SK-N-SH (cell line): ENCODE measurements at regions not wholly inside any gene's neighbourhood (a gene's known extent, or its start where the extent isn't known, plus 50 kb on each side); places are given as distances from the start of the nearest gene placed in this dataset.

Source experiments
- CTCF ChIA-PET: fragments of 300-600, 350-600 bp; formaldehyde crosslinking; extraction: SDS; loops from one replicate; lab custom pipeline; 2021; lab: Yijun Ruan, JAX
- POLR2A ChIA-PET: fragments of 350-600 bp; sonication (Branson Sonifier 250); formaldehyde crosslinking; extraction: SDS; loops from one replicate; lab custom pipeline; 2020; ENCODE audit warnings: antibody characterized with exemption, inconsistent platforms; lab: Yijun Ruan, JAX
- DNase-seq: peaks from one replicate; pipeline ENCODE4 v3.0.0; 2012
- H2AFZ ChIP-seq: fragments of 200-600 bp; sonication (generic); 2 replicates; pipeline ENCODE4 v1.8.1; 2016; ENCODE audit warnings: antibody characterized with exemption, mild to moderate bottlenecking, low read depth
- H3F3A ChIP-seq: fragments of 200-600 bp; sonication (generic); replicated peaks from 2 replicates; pipeline ENCODE3; 2016; ENCODE audit warnings: antibody characterized with exemption, mild to moderate bottlenecking; ENCODE audit not compliant: insufficient read depth
- H3K27ac ChIP-seq, 2 experiments: fragments of 200-500 bp in 1 of 2; fragments of 200-600 bp in 1 of 2; sonication (Bioruptor generic) in 1 of 2; sonication (generic), shearing (Covaris generic) in 1 of 2; 2 replicates each; pipeline versions ENCODE4 v1.5.1 to v1.6.1; 2014 to 2016; ENCODE audit warnings: low read depth in 2 of 2, inconsistent platforms in 1 of 2, low read length in 1 of 2, mild to moderate bottlenecking in 1 of 2, mixed read lengths in 1 of 2
- H3K27me3 ChIP-seq: fragments of 200-600 bp; sonication (generic), shearing (Covaris generic); 2 replicates; pipeline ENCODE4 v1.6.1; 2016; ENCODE audit warnings: mixed run types; ENCODE audit not compliant: insufficient read depth
- H3K36me3 ChIP-seq, 2 experiments: fragments of 200-500 bp in 1 of 2; fragments of 200-600 bp in 1 of 2; sonication (Bioruptor generic) in 1 of 2; sonication (generic) in 1 of 2; replicated peaks in 1 of 2; 2 replicates each; pipeline versions ENCODE3 to v1.5.1; 2014 to 2016; ENCODE audit warnings: low read length in 1 of 2, mild to moderate bottlenecking in 1 of 2; ENCODE audit not compliant: insufficient read depth in 2 of 2, control insufficient read depth in 1 of 2
- H3K4me1 ChIP-seq, 2 experiments: fragments of 200-500 bp in 1 of 2; fragments of 200-600 bp in 1 of 2; sonication (Bioruptor generic) in 1 of 2; sonication (generic), shearing (Covaris generic) in 1 of 2; 2 replicates each; pipeline versions ENCODE4 v1.5.1 to v1.6.1; 2014 to 2016; ENCODE audit warnings: low read depth in 1 of 2, low read length in 1 of 2, mixed run types in 1 of 2; ENCODE audit not compliant: insufficient read depth in 2 of 2, control insufficient read depth in 1 of 2
- H3K4me2 ChIP-seq: fragments of 200-600 bp; sonication (generic), shearing (Covaris generic); 2 replicates; pipeline ENCODE4 v1.6.1; 2017; ENCODE audit warnings: mixed run types
- H3K4me3 ChIP-seq, 2 experiments: fragments of 200-500 bp in 1 of 2; fragments of 200-600 bp in 1 of 2; sonication (Bioruptor generic) in 1 of 2; sonication (generic), shearing (Covaris generic) in 1 of 2; 2 replicates each; pipeline versions ENCODE4 v1.5.1 to v1.8.1; 2014 to 2016; ENCODE audit warnings: low read depth in 2 of 2, inconsistent platforms in 1 of 2, low read length in 1 of 2, mild to moderate bottlenecking in 1 of 2, mixed read lengths in 1 of 2, moderate library complexity in 1 of 2
- H3K79me2 ChIP-seq: fragments of 200-600 bp; sonication (generic); 2 replicates; pipeline ENCODE4 v1.8.1; 2017; ENCODE audit warnings: mild to moderate bottlenecking; ENCODE audit not compliant: insufficient read depth
- H3K9ac ChIP-seq: fragments of 200-600 bp; sonication (generic); 2 replicates; pipeline ENCODE4 v1.6.1; 2017; ENCODE audit warnings: mixed run types
- H3K9me2 ChIP-seq: fragments of 200-600 bp; sonication (generic); 2 replicates; pipeline ENCODE4 v1.6.1; 2017; ENCODE audit warnings: mixed run types
- H3K9me3 ChIP-seq: fragments of 200-600 bp; sonication (generic); 2 replicates; pipeline ENCODE4 v1.6.1; 2017; ENCODE audit warnings: mixed run types, mild to moderate bottlenecking, moderate library complexity
- H4K20me1 ChIP-seq: fragments of 200-600 bp; sonication (generic); 2 replicates; pipeline ENCODE4 v1.6.1; 2017; ENCODE audit warnings: mild to moderate bottlenecking, mixed run types; ENCODE audit not compliant: insufficient read depth
- CHD2 ChIP-seq: fragments of 150-350 bp; IDR thresholded peaks from 2 replicates; pipeline ENCODE4 v1.6.1; 2018; ENCODE audit warnings: low read length; ENCODE audit not compliant: partially characterized antibody
- CTCF ChIP-seq: fragments of 200-600 bp; sonication (generic); IDR thresholded peaks from 2 replicates; pipeline ENCODE4 v1.6.1; 2017; ENCODE audit warnings: antibody characterized with exemption, mild to moderate bottlenecking, moderate library complexity
- FOSL2 ChIP-seq: IDR thresholded peaks from 2 replicates; pipeline ENCODE4 v1.4.0; 2012; ENCODE audit warnings: low read depth, mild to moderate bottlenecking, moderate library complexity, borderline replicate concordance
- FOXJ3 ChIP-seq: sonication (generic); formaldehyde crosslinking; IDR thresholded peaks from 2 replicates; pipeline ENCODE4 v1.5.1; 2020; ENCODE audit warnings: mild to moderate bottlenecking, missing genetic modification reagents
- FOXM1 ChIP-seq: IDR thresholded peaks from 2 replicates; pipeline ENCODE4 v1.4.0; 2012; ENCODE audit warnings: low read depth, mild to moderate bottlenecking
- GABPA ChIP-seq: IDR thresholded peaks from 2 replicates; pipeline ENCODE4 v1.4.0; 2012; ENCODE audit warnings: low read depth, mild to moderate bottlenecking
- GATA2 ChIP-seq: sonication (generic); formaldehyde crosslinking; IDR thresholded peaks from 2 replicates; pipeline ENCODE4 v1.5.0; 2020; ENCODE audit warnings: mild to moderate bottlenecking, missing genetic modification reagents
- JUND ChIP-seq: IDR thresholded peaks from 2 replicates; pipeline ENCODE4 v1.4.0; 2012
- MAX ChIP-seq: IDR thresholded peaks from 2 replicates; pipeline ENCODE4 v1.4.0; 2012; ENCODE audit warnings: low read depth
- MEF2A ChIP-seq: IDR thresholded peaks from 2 replicates; pipeline ENCODE4 v1.4.0; 2012; ENCODE audit warnings: low read depth, borderline replicate concordance
- MXI1 ChIP-seq: IDR thresholded peaks from 2 replicates; pipeline ENCODE4 v1.6.1; 2012; ENCODE audit warnings: mild to moderate bottlenecking, low read depth, low read length, improper control_type of control experiment
- NRF1 ChIP-seq: IDR thresholded peaks from 2 replicates; pipeline ENCODE4 v1.6.1; 2012; ENCODE audit warnings: low read depth, mild to moderate bottlenecking, low read length
- RCOR1 ChIP-seq: fragments of 150-350 bp; IDR thresholded peaks from 2 replicates; pipeline ENCODE4 v1.6.1; 2017; ENCODE audit warnings: antibody characterized with exemption, low read length
- RXRA ChIP-seq: IDR thresholded peaks from 2 replicates; pipeline ENCODE4 v1.4.0; 2012; ENCODE audit warnings: low read depth, mild to moderate bottlenecking, borderline replicate concordance
- SIN3A ChIP-seq: IDR thresholded peaks from 2 replicates; pipeline ENCODE4 v1.6.1; 2012; ENCODE audit warnings: low read depth, mild to moderate bottlenecking, low read length, moderate library complexity, borderline replicate concordance
- TAF1 ChIP-seq: IDR thresholded peaks from 2 replicates; pipeline ENCODE4 v1.6.1; 2012; ENCODE audit warnings: low read depth, mild to moderate bottlenecking, low read length, moderate library complexity, borderline replicate concordance
- TCF12 ChIP-seq: IDR thresholded peaks from 2 replicates; pipeline ENCODE4 v1.4.0; 2012
- TEAD4 ChIP-seq: IDR thresholded peaks from 2 replicates; pipeline ENCODE4 v1.4.0; 2012; ENCODE audit warnings: mild to moderate bottlenecking, borderline replicate concordance; ENCODE audit not compliant: insufficient read depth
- USF2 ChIP-seq: fragments of 150-350 bp; IDR thresholded peaks from 2 replicates; pipeline ENCODE4 v1.6.1; 2017; ENCODE audit warnings: antibody characterized with exemption, low read length, low read depth, borderline replicate concordance
- WGBS: methylation state at CpG from one replicate; pipeline ENCODE4 v1.1.6; 2017; ENCODE audit warnings: low lambda C conversion rate; 5-methylcytosine and 5-hydroxymethylcytosine counted together

GRCh38 chr20:41784209-41784958 lies 166.2 kb upstream of the CHD6 start:
- H3K27me3 ChIP-seq, result no peaks in the 10 kb centered on the region
- no peaks in the 10 kb centered on the region for H3K36me3 ChIP-seq
- H3K27ac ChIP-seq, result no peak overlapping the region
- H3K9me3 ChIP-seq, result peaks cover 6% of the 10 kb centered on the region; the same call in 1 of the 2 replicates
- no peak overlapping the region for H3K4me2 ChIP-seq
- H3K9ac ChIP-seq, result no peak overlapping the region
- peak; percentile 8 for DNase-seq
- H4K20me1 ChIP-seq, result no peaks in the 10 kb centered on the region
- WGBS, result 13% methylated on average over 5 of the region's 5 CpGs
- no peaks in the 10 kb centered on the region for H3K9me2 ChIP-seq
- ChIA-PET POLR2A (interaction anchor here (1.0 kb wide), 1 partner anchor 243 kb away, joined by 3 read pairs; no protein-coding TSS in a partner anchor), CTCF (interaction anchor here (0.6 to 1.2 kb wide), 2 partner anchors 50 to 415 kb away, joined by 3 read pairs; no protein-coding TSS in a partner anchor)
- no peak overlapping the region for H3K4me3 ChIP-seq
- no peaks in the 10 kb centered on the region for H3K79me2 ChIP-seq
- H3K4me1 ChIP-seq, result no peaks in the 10 kb centered on the region
- no peak overlapping the region for H2AFZ ChIP-seq
- H3F3A ChIP-seq, result no peaks in the 10 kb centered on the region
- no peak for TF ChIP-seq TEAD4
- no peak for TF ChIP-seq TAF1
- TF ChIP-seq MXI1, result no peak
- TF ChIP-seq CTCF, result no peak
- TF ChIP-seq JUND, result no peak
- no peak for TF ChIP-seq NRF1
- no peak for TF ChIP-seq GATA2
- TF ChIP-seq FOXM1, result no peak
- TF ChIP-seq RCOR1, result no peak
- no peak for TF ChIP-seq RXRA

GRCh38 chr20:41783423-41784208 lies 165.4 kb upstream of the CHD6 start:
- no peak overlapping the region for H3K9ac ChIP-seq
- 26% methylated on average over 7 of the region's 7 CpGs for WGBS
- no peaks in the 10 kb centered on the region for H3K4me1 ChIP-seq
- H3K4me3 ChIP-seq, result no peak overlapping the region
- no peak for TF ChIP-seq NRF1
- TF ChIP-seq FOXM1, result no peak
- no peak for TF ChIP-seq FOXJ3 (CRISPR knock-in tag)
- TF ChIP-seq MAX, result no peak
- TF ChIP-seq FOSL2, result no peak
- TF ChIP-seq TCF12, result no peak
- no peak for TF ChIP-seq USF2
- no peak for TF ChIP-seq SIN3A
- TF ChIP-seq MEF2A, result no peak
- no peak for TF ChIP-seq GABPA
- no peak for TF ChIP-seq MXI1
- TF ChIP-seq CHD2, result no peak
- H3K36me3 ChIP-seq, result no peaks in the 10 kb centered on the region
- H3K4me2 ChIP-seq, result no peak overlapping the region
- H3K9me2 ChIP-seq, result no peaks in the 10 kb centered on the region
- no peak overlapping the region for H3K27ac ChIP-seq
- CTCF ChIA-PET, result interaction anchor here (1.2 kb wide), 1 partner anchor 49 kb away, joined by 3 read pairs; no protein-coding TSS in a partner anchor
- no peak for DNase-seq
- no peaks in the 10 kb centered on the region for H4K20me1 ChIP-seq
- no peaks in the 10 kb centered on the region for H3K79me2 ChIP-seq
- peaks cover 4% of the 10 kb centered on the region; the same call in 1 of the 2 replicates for H3K9me3 ChIP-seq
- H3F3A ChIP-seq, result no peaks in the 10 kb centered on the region
- H2AFZ ChIP-seq, result no peak overlapping the region
- H3K27me3 ChIP-seq, result no peaks in the 10 kb centered on the region
- POLR2A ChIA-PET, result interaction anchor here (1.0 kb wide), 1 partner anchor 244 kb away, joined by 3 read pairs; no protein-coding TSS in a partner anchor
